Fibroblast of the aortic adventitia (primary cell): ENCODE measurements at regions not wholly inside any gene's neighbourhood (a gene's known extent, or its start where the extent isn't known, plus 50 kb on each side); places are given as distances from the start of the nearest gene placed in this dataset.

Experiments
- DNase-seq: peaks from one replicate; pipeline ENCODE4 v3.0.0-alpha.2; 2010; ENCODE audit warnings: low read depth
- H3K4me3 ChIP-seq: 2 replicates; pipeline ENCODE4 v1.5.1; 2011; ENCODE audit warnings: low read depth, mild to moderate bottlenecking, control low read depth, low read length, moderate library complexity
- CTCF ChIP-seq: IDR thresholded peaks from 2 replicates; pipeline ENCODE4 v1.5.1; 2011; ENCODE audit warnings: mild to moderate bottlenecking, low read length, control low read depth, inconsistent platforms; ENCODE audit not compliant: insufficient read depth

GRCh38 chr6:166677941-166678340 is 50.9 kb upstream of the RPS6KA2 start:
- H3K4me3 ChIP-seq = no peak overlapping the region

More at GRCh38 chr6:166677941-166678340, 50.9 kb upstream of the RPS6KA2 start:
- DNase-seq = no peak
- TF ChIP-seq CTCF = no peak
